GM12891 (cell line): ENCODE measurements at regions not wholly inside any gene's neighbourhood (a gene's known extent, or its start where the extent isn't known, plus 50 kb on each side); places are given as distances from the start of the nearest gene placed in this dataset.

Source experiments
- POLR2A ChIP-seq: IDR thresholded peaks from 2 replicates; pipeline ENCODE4 v1.6.1; 2011; ENCODE audit warnings: low read depth, low read length, control low read depth
- POLR2AphosphoS5 ChIP-seq: IDR thresholded peaks from 2 replicates; pipeline ENCODE4 v1.6.1; 2011; ENCODE audit warnings: low read depth, low read length, control low read depth
- SPI1 ChIP-seq: IDR thresholded peaks from 2 replicates; pipeline ENCODE4 v1.6.1; 2011; ENCODE audit warnings: low read depth, low read length, control low read depth
- TAF1 ChIP-seq: IDR thresholded peaks from 2 replicates; pipeline ENCODE4 v1.6.1; 2011; ENCODE audit warnings: low read depth, low read length, control low read depth

DNA sequence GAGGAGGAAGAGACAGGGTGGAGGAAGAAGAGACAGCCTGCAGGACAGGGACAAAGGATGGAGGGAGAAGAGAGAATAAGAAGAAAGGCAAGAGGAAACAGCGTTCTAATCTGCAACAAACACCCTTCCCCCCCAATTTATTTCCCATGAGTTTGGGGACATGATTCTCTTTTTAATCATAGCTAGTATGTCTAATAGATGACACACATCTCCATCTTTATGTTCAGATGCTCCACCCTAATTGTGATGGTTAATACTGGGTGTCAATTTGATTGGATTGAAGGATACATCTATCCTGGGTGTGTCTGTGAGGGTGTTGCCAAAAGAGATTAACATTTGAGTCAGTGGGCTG, 200.8 kb downstream of the VCY1B start:
- TF ChIP-seq POLR2AphosphoS5 (no peak), POLR2A (no peak), TAF1 (no peak), SPI1 (no peak)
